Loucy (cell line): ENCODE measurements at regions not wholly inside any gene's neighbourhood (a gene's known extent, or its start where the extent isn't known, plus 50 kb on each side); places are given as distances from the start of the nearest gene placed in this dataset.

Source experiments
- EZH2phosphoT487 ChIP-seq: fragments of 200-600 bp; IDR thresholded peaks from 2 replicates; pipeline ENCODE4 v1.6.1; 2018; ENCODE audit warnings: antibody characterized with exemption, mild to moderate bottlenecking, moderate library complexity, borderline replicate concordance
- TF ChIP-seq, protein P1 (sequence below): fragments of 200-600 bp; sonication (generic); conservative IDR thresholded peaks from 2 replicates; pipeline ENCODE4 v1.5.1; 2014; ENCODE audit warnings: mild to moderate bottlenecking, antibody characterized with exemption, low read length

DNA sequence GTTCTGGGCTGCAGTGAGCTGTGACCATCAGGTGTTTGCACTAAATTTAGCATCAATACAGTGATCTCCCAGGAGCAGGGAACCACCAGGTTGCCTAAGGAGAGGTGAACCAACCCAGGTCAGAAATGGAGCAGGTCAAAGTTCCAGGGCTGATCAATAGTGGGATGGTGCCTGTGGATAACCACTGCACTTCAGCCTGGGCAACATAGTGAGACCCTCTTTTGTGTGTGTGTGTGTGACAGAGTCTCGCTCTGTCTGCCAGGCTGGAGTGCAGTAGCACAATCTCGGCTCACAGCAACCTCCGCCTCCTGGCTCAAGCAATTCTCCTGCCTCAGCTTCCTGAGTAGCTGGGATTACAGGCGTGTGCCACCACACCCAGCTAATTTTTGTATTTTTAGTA, 163.7 kb upstream of the SERTAD2 start:
- TF ChIP-seq, protein P1, sequence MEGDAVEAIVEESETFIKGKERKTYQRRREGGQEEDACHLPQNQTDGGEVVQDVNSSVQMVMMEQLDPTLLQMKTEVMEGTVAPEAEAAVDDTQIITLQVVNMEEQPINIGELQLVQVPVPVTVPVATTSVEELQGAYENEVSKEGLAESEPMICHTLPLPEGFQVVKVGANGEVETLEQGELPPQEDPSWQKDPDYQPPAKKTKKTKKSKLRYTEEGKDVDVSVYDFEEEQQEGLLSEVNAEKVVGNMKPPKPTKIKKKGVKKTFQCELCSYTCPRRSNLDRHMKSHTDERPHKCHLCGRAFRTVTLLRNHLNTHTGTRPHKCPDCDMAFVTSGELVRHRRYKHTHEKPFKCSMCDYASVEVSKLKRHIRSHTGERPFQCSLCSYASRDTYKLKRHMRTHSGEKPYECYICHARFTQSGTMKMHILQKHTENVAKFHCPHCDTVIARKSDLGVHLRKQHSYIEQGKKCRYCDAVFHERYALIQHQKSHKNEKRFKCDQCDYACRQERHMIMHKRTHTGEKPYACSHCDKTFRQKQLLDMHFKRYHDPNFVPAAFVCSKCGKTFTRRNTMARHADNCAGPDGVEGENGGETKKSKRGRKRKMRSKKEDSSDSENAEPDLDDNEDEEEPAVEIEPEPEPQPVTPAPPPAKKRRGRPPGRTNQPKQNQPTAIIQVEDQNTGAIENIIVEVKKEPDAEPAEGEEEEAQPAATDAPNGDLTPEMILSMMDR, result no peak
- no peak for TF ChIP-seq EZH2phosphoT487
